ENCODE measurements at regions not wholly inside any gene's neighbourhood (a gene's known extent, or its start where the extent isn't known, plus 50 kb on each side); places are given as distances from the start of the nearest gene placed in this dataset.

DNA sequence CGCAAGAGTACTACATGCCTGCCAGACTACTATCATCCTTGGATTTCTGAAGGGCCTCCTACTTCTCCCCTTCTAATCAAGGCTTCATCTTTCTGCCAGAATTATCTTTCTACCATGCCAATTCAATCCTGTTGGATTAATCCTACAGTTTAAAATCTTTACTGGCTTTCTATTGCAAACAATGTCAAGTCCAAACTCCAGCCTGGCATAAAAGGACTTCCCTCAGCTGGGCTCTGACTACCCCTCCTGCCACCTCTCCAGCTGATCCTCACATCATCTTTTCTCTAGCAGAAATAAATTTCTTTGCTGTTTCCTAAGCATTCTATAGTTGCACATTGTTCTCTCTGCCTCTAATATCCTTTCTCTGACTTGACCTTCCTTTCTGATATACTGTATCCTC is 119.7 kb upstream of the RAD23B start:
- WGBS, 2 experiments (ENCODE audit: extremely low coverage in 1 of 2, insufficient coverage in 1 of 2, insufficient read length in 1 of 2, insufficient replicate concordance in 2 of 2, low coverage in 1 of 2, low lambda C conversion rate in 2 of 2, missing lambda C conversion rate in 1 of 2) = 86% methylated on average over 1 of the region's 1 CpG; no CpG with 5 or more reads in 1 of the 2 experiments
- no peaks in the 10 kb centered on the region for H3K23me2 ChIP-seq (ENCODE audit: low read depth, low read length)
- H4K91ac ChIP-seq (replicated peaks; ENCODE audit: insufficient read length, low read length) = no peak overlapping the region
- H4K5ac ChIP-seq (ENCODE audit: insufficient read length, low read depth, low read length) = no peak overlapping the region
- no peak overlapping the region for H3K56ac ChIP-seq (replicated peaks; ENCODE audit: insufficient read length, low read depth, low read length)
- H3K4me2 ChIP-seq (ENCODE audit: insufficient read depth in 1 of 2, low read depth in 2 of 2, low read length in 2 of 2) = no peak overlapping the region
- no peak for TF ChIP-seq HDAC2 (IDR thresholded peaks at IDR 0.05; ENCODE audit: borderline replicate concordance in 1 of 2, low read depth in 2 of 2, low read length in 2 of 2)
- H3K14ac ChIP-seq (ENCODE audit: insufficient read length) = no peak overlapping the region
- H3K79me1 ChIP-seq (ENCODE audit: low read depth, low read length) = no peaks in the 10 kb centered on the region
- no peaks in the 10 kb centered on the region for H3K27me3 ChIP-seq (replicated peaks in 1 of 4; ENCODE audit: control insufficient read depth in 3 of 4, extremely low read depth in 1 of 4, insufficient read depth in 3 of 4, low read length in 3 of 4)
- H2AK5ac ChIP-seq (ENCODE audit: low read depth, low read length) = no peak overlapping the region
- no peak overlapping the region for H2BK120ac ChIP-seq (replicated peaks; ENCODE audit: low read depth, low read length)
- H3K23ac ChIP-seq (ENCODE audit: insufficient read length) = no peak overlapping the region
- no peak overlapping the region for H2BK5ac ChIP-seq (ENCODE audit: low read depth, low read length)
- DNase-seq (ENCODE audit: low read depth in 1 of 2, low spot score in 2 of 2) (no peak), FAIRE-seq (no peak)
- H3K9ac ChIP-seq (replicated peaks in 1 of 4; ENCODE audit: extremely low read depth in 1 of 4, low read depth in 3 of 4, low read length in 3 of 4) = no peak overlapping the region
- no peak overlapping the region; the same call in 1 of the 2 replicates for H2BK12ac ChIP-seq (ENCODE audit: low read depth, low read length)
- no peak overlapping the region for H3K4me3 ChIP-seq (ENCODE audit: extremely low read depth in 1 of 4, insufficient read depth in 2 of 4, low read depth in 3 of 4, low read length in 4 of 4)
- H3K36me3 ChIP-seq (ENCODE audit: control insufficient read depth in 2 of 4, insufficient read depth in 4 of 4, low read length in 3 of 4) = no peaks in the 10 kb centered on the region
- no peaks in the 10 kb centered on the region for H3K9me3 ChIP-seq (ENCODE audit: insufficient read depth in 2 of 2, low read depth in 1 of 2, low read length in 1 of 2)
- ChIA-PET POLR2A (ENCODE audit: partially characterized antibody) (no interaction called here), CTCF (ENCODE audit: partially characterized antibody) (interaction anchor here (0.8 to 2.5 kb wide), 3 partner anchors 10 to 26 kb away, joined by 3 to 9 read pairs (median 4); no protein-coding TSS in a partner anchor)
- no peak overlapping the region for H2BK15ac ChIP-seq (ENCODE audit: low read length)
- H4K20me1 ChIP-seq (replicated peaks in 1 of 2; ENCODE audit: control insufficient read depth in 1 of 2, insufficient read depth in 2 of 2, low read length in 2 of 2) = no peaks in the 10 kb centered on the region
- H4K8ac ChIP-seq (ENCODE audit: extremely low read depth, insufficient read depth, low read length) = no peak overlapping the region
- H3K18ac ChIP-seq (ENCODE audit: extremely low read depth, low read length) = no peak overlapping the region
- H3K4me1 ChIP-seq (replicated peaks in 1 of 4; ENCODE audit: control insufficient read depth in 3 of 4, insufficient read depth in 4 of 4, low read length in 3 of 4) = no peaks in the 10 kb centered on the region
- no peak overlapping the region for H3K4ac ChIP-seq (replicated peaks; ENCODE audit: insufficient read length, low read depth, low read length)
- no peak overlapping the region for H3K27ac ChIP-seq (ENCODE audit: low read depth, low read length)
- H3K79me2 ChIP-seq (ENCODE audit: control insufficient read depth in 1 of 2, insufficient read depth in 2 of 2, low read length in 2 of 2) = no peaks in the 10 kb centered on the region
- H2BK20ac ChIP-seq (ENCODE audit: low read length) = no peak overlapping the region
- H2AFZ ChIP-seq (ENCODE audit: low read length) = no peak overlapping the region
